GM12878 (cell line): ENCODE measurements at regions not wholly inside any gene's neighbourhood (a gene's known extent, or its start where the extent isn't known, plus 50 kb on each side); places are given as distances from the start of the nearest gene placed in this dataset.

ENCODE experiments used
- ATAC-seq: fragments of 200-7000 bp; cut with Tn5 transposase; 3 replicates; pipeline ENCODE4 v1.9.1; 2020; ENCODE audit warnings: mild to moderate bottlenecking, moderate library complexity
- BruUV-seq: library from RNA; stranded (reverse); fragments of 400-500 nt; replicated peaks from 2 replicates; lab custom pipeline; 2021; lab: Mats Ljungman, UMichigan
- CTCF ChIA-PET: fragments of 300-600 bp; sonication (Branson Sonifier 250); formaldehyde crosslinking; extraction: SDS; loops from one replicate; lab custom pipeline; 2021; ENCODE audit warnings: inconsistent platforms; lab: Yijun Ruan, JAX
- POLR2A ChIA-PET: fragments of 350-600 bp; formaldehyde crosslinking; extraction: SDS; loops from one replicate; lab custom pipeline; 2021; ENCODE audit warnings: inconsistent platforms; lab: Charles Lee
- RAD21 ChIA-PET: fragments of 300-600 bp; sonication (Branson Sonifier 250); formaldehyde crosslinking; loops from one replicate; lab custom pipeline; 2023; ENCODE audit warnings: antibody characterized with exemption; ENCODE audit not compliant: unreplicated experiment; lab: Charles Lee
- SMC1A ChIA-PET: fragments of 300-600 bp; sonication (Branson Sonifier 250); formaldehyde crosslinking; loops from one replicate; lab custom pipeline; 2023; ENCODE audit not compliant: unreplicated experiment, uncharacterized antibody; lab: Charles Lee
- DNase-seq: peaks from one replicate; pipeline ENCODE4 v3.0.0-alpha.2; 2011; ENCODE audit warnings: low read depth, low spot score
- FAIRE-seq: peaks from 3 replicates; lab custom pipeline; 2011; peaks lifted over from hg19 to GRCh38; lab: Jason Lieb, UNC
- H2AFZ ChIP-seq: 2 replicates; pipeline ENCODE4 v1.6.0; 2011; ENCODE audit warnings: low read depth, low read length, control low read depth; ENCODE audit not compliant: control insufficient read depth
- H3K27ac ChIP-seq: 2 replicates; pipeline ENCODE4 v1.5.1; 2011; ENCODE audit warnings: control low read depth; ENCODE audit not compliant: control insufficient read depth, insufficient read depth
- H3K27me3 ChIP-seq, 2 experiments: replicated peaks in 1 of 2; 2 replicates each; pipeline versions ENCODE4 v1.6.0 to v1.6.1; 2011; ENCODE audit warnings: low read length in 1 of 2; ENCODE audit not compliant: control insufficient read depth in 2 of 2, insufficient read depth in 2 of 2
- H3K36me3 ChIP-seq, 2 experiments: 2 replicates each; pipeline ENCODE4 v1.5.1; 2011; ENCODE audit warnings: low read length in 1 of 2; ENCODE audit not compliant: control insufficient read depth in 2 of 2, insufficient read depth in 2 of 2
- H3K4me1 ChIP-seq: 2 replicates; pipeline ENCODE4 v1.6.1; 2011; ENCODE audit warnings: mild to moderate bottlenecking, low read length, moderate library complexity, mixed read lengths; ENCODE audit not compliant: control insufficient read depth, insufficient read depth
- H3K4me2 ChIP-seq: 2 replicates; pipeline ENCODE4 v1.6.0; 2011; ENCODE audit warnings: control low read depth; ENCODE audit not compliant: control insufficient read depth, insufficient read depth
- H3K4me3 ChIP-seq: fragments of 200-600 bp; sonication (generic); 2 replicates; pipeline ENCODE4 v1.5.1; 2016
- H3K79me2 ChIP-seq: 2 replicates; pipeline ENCODE4 v1.6.0; 2011; ENCODE audit warnings: low read length; ENCODE audit not compliant: control insufficient read depth, insufficient read depth
- H3K9ac ChIP-seq: 2 replicates; pipeline ENCODE4 v1.8.0; 2011; ENCODE audit warnings: low read length, control low read depth, mixed read lengths; ENCODE audit not compliant: control insufficient read depth, insufficient read depth
- H3K9me3 ChIP-seq: replicated peaks from 3 replicates; pipeline ENCODE4 v1.5.1; 2011; ENCODE audit warnings: mild to moderate bottlenecking, low read length; ENCODE audit not compliant: control insufficient read depth, insufficient read depth
- H4K20me1 ChIP-seq: 2 replicates; pipeline ENCODE4 v1.6.0; 2011; ENCODE audit not compliant: control insufficient read depth, insufficient read depth
- MEF2A ChIP-seq: IDR thresholded peaks from 2 replicates; pipeline ENCODE4 v1.6.1; 2011; ENCODE audit warnings: low read depth, mild to moderate bottlenecking, low read length, moderate library complexity; ENCODE audit not compliant: insufficient read depth
- NRF1 ChIP-seq: conservative IDR thresholded peaks from 2 replicates; pipeline ENCODE4 v1.6.1; 2011; ENCODE audit warnings: mild to moderate bottlenecking, low read depth, low read length, improper control_type of control experiment
- RCOR1 ChIP-seq: conservative IDR thresholded peaks from 2 replicates; pipeline ENCODE4 v1.6.1; 2012; ENCODE audit warnings: low read depth, low read length, improper control_type of control experiment
- RFX5 ChIP-seq: IDR thresholded peaks from 2 replicates; pipeline ENCODE4 v1.6.1; 2011; ENCODE audit warnings: low read depth, low read length, improper control_type of control experiment
- WGBS: methylation state at CpG from one replicate; pipeline ENCODE4 v1.1.6; 2016; ENCODE audit warnings: low lambda C conversion rate; ENCODE audit not compliant: insufficient replicate concordance, insufficient coverage; ENCODE audit errors: missing lambda C conversion rate; 5-methylcytosine and 5-hydroxymethylcytosine counted together
- in situ Hi-C: fragments of 300-500 bp; cut with MboI; formaldehyde crosslinking; loops from 9 replicates; pipeline ENCODE4 v1.14.3; 2018; ENCODE audit warnings: mixed read lengths
- intact Hi-C: fragments of 100-400 bp; cut with micrococcal nuclease; formaldehyde crosslinking; loops from one replicate; pipeline ENCODE4 v1.14.2; 2022; ENCODE audit not compliant: unreplicated experiment
- TF ChIP-seq, protein P1 (sequence below): fragments of 450-650 bp; formaldehyde crosslinking; IDR thresholded peaks from 2 replicates; pipeline ENCODE4 v1.5.0; 2022; ENCODE audit warnings: mild to moderate bottlenecking, missing genetic modification characterization
- TF ChIP-seq, protein P2 (sequence below): fragments of 450-650 bp; IDR thresholded peaks from 2 replicates; pipeline ENCODE4 v1.6.1; 2016; ENCODE audit warnings: mild to moderate bottlenecking
- TF ChIP-seq, protein P3 (sequence below): fragments of 450-650 bp; IDR thresholded peaks from 2 replicates; pipeline ENCODE4 v1.6.1; 2017; ENCODE audit warnings: low read depth, mild to moderate bottlenecking, moderate library complexity

DNA sequence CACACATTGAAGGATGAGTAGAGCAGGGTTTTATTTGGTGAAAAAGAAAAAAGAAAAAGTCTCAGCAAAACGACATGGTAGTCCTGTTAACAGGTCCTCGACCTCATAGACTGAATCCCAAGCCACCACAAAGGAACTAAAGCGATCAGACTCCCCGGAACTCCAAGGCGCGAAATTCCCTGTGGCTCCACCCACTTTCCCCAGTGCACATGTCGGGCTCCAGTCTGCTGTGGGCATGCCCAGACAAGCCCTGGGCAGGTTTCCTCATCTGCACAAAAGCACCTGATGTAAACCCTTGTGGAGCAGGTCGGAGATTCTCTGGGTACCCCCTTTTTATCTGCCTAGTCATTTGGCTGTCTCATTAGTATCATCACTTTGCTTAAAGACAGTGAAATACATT lies 170.7 kb upstream of the FSIP2 start:
- in situ Hi-C loops, result no loop called here
- Histone ChIP-seq H3K9me3 (no peaks in the 10 kb centered on the region; the same call in 2 of the 3 replicates), H3K79me2 (no peaks in the 10 kb centered on the region), H3K4me2 (no peak overlapping the region), H3K36me3 (no peaks in the 10 kb centered on the region), H3K9ac (no peak overlapping the region), H2AFZ (no peak overlapping the region), H3K27me3 (no peaks in the 10 kb centered on the region), H3K27ac (no peak overlapping the region), H3K4me1 (no peaks in the 10 kb centered on the region), H4K20me1 (no peaks in the 10 kb centered on the region), H3K4me3 (no peak overlapping the region)
- no peak for TF ChIP-seq MEF2A
- TF ChIP-seq RFX5, result no peak
- TF ChIP-seq, protein P1, sequence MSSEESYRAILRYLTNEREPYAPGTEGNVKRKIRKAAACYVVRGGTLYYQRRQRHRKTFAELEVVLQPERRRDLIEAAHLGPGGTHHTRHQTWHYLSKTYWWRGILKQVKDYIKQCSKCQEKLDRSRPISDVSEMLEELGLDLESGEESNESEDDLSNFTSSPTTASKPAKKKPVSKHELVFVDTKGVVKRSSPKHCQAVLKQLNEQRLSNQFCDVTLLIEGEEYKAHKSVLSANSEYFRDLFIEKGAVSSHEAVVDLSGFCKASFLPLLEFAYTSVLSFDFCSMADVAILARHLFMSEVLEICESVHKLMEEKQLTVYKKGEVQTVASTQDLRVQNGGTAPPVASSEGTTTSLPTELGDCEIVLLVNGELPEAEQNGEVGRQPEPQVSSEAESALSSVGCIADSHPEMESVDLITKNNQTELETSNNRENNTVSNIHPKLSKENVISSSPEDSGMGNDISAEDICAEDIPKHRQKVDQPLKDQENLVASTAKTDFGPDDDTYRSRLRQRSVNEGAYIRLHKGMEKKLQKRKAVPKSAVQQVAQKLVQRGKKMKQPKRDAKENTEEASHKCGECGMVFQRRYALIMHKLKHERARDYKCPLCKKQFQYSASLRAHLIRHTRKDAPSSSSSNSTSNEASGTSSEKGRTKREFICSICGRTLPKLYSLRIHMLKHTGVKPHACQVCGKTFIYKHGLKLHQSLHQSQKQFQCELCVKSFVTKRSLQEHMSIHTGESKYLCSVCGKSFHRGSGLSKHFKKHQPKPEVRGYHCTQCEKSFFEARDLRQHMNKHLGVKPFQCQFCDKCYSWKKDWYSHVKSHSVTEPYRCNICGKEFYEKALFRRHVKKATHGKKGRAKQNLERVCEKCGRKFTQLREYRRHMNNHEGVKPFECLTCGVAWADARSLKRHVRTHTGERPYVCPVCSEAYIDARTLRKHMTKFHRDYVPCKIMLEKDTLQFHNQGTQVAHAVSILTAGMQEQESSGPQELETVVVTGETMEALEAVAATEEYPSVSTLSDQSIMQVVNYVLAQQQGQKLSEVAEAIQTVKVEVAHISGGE, result no peak
- TF ChIP-seq RCOR1, result no peak
- no peak for TF ChIP-seq NRF1
- TF ChIP-seq, protein P2, sequence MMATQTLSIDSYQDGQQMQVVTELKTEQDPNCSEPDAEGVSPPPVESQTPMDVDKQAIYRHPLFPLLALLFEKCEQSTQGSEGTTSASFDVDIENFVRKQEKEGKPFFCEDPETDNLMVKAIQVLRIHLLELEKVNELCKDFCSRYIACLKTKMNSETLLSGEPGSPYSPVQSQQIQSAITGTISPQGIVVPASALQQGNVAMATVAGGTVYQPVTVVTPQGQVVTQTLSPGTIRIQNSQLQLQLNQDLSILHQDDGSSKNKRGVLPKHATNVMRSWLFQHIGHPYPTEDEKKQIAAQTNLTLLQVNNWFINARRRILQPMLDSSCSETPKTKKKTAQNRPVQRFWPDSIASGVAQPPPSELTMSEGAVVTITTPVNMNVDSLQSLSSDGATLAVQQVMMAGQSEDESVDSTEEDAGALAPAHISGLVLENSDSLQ, result no peak
- TF ChIP-seq, protein P3, sequence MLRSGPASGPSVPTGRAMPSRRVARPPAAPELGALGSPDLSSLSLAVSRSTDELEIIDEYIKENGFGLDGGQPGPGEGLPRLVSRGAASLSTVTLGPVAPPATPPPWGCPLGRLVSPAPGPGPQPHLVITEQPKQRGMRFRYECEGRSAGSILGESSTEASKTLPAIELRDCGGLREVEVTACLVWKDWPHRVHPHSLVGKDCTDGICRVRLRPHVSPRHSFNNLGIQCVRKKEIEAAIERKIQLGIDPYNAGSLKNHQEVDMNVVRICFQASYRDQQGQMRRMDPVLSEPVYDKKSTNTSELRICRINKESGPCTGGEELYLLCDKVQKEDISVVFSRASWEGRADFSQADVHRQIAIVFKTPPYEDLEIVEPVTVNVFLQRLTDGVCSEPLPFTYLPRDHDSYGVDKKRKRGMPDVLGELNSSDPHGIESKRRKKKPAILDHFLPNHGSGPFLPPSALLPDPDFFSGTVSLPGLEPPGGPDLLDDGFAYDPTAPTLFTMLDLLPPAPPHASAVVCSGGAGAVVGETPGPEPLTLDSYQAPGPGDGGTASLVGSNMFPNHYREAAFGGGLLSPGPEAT, result no peak
- FAIRE-seq (no peak), DNase-seq (no peak), ATAC-seq (no peak)
- POLR2A ChIA-PET, result no interaction called here
- no TSS peak for BruUV-seq
- SMC1A ChIA-PET, result no interaction called here
- WGBS, result 50% methylated on average over 8 of the region's 8 CpGs
- intact Hi-C loops, result no loop called here
- CTCF ChIA-PET, result no interaction called here
- RAD21 ChIA-PET, result no interaction called here
